HG03159 (cell line): ENCODE measurements at regions not wholly inside any gene's neighbourhood (a gene's known extent, or its start where the extent isn't known, plus 50 kb on each side); places are given as distances from the start of the nearest gene placed in this dataset.

Source experiments
- ATAC-seq: cut with Tn5 transposase; IDR thresholded peaks from one replicate; pipeline ENCODE4 v1.9.1; 2021; ENCODE audit warnings: mild to moderate bottlenecking, moderate library complexity; ENCODE audit not compliant: unreplicated experiment

DNA sequence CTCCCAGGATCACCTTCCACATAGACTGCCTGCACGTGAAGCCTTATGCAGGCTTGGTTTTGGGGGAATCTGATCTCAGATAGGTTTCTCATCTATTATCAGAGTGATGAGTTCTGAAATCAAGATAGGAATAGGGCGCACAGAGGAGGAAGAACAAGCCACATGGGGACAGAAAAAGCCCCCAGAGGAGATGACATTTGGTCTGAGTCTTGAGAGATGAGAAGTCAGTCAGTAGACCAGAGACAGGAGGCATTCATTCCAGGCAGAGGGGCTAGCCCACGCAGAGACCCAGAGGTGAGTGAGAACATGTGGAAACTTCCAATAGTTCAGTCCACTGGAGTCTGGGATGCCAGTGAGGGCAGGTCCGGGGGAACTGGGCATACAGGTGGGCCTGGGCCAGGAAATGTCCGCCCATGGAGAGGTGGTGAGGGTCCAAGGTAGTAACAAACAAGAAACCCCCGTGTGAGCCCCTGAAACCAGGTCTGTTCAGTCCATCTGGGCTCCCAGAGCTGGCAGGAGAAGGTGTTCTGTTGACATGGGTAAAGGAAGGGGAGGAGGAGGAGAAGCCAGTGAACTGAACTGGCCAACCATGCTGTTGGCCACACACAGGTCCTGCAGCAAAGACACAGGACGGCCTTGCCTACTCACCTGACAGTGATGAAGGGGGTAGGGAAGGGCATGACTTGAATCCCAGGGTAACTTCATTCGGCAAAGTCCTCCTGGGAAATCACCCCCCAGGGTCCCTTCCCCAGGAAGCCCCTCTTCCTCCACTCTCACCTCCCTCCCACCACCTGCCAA is 69.3 kb upstream of the SMNDC1 start:
- ATAC-seq: no peak

DNA sequence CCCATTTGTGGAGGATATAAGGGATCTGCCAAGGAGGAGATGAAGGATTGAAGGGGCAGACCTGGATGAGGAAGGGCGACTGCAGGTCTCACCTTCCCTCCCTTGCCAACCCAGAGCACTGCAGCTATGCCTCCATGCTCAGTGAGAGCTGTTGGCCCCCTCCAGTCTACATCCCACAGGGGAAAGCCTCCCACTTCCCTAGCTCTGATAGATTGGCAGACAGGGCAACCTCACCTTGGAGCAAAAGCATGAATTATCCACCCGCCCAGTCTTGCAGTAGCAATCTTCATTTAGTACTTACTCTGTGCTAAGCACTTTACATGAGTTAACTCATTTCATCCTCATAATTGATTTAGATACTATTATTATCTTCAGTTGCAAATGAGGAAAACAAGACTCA is 70.4 kb upstream of the SMNDC1 start:
- no peak for ATAC-seq

GRCh38 chr10:110376021-110376766 is 71.5 kb upstream of the SMNDC1 start:
- ATAC-seq: no peak

GRCh38 chr10:110376767-110377160 is 72.0 kb upstream of the SMNDC1 start:
- ATAC-seq: no peak

- no peak for ATAC-seq
Observed at GRCh38 chr10:110378006-110378405, 73.3 kb upstream of the SMNDC1 start.

- ATAC-seq: no peak
Observed at GRCh38 chr10:110378533-110379108, 73.9 kb upstream of the SMNDC1 start.

DNA sequence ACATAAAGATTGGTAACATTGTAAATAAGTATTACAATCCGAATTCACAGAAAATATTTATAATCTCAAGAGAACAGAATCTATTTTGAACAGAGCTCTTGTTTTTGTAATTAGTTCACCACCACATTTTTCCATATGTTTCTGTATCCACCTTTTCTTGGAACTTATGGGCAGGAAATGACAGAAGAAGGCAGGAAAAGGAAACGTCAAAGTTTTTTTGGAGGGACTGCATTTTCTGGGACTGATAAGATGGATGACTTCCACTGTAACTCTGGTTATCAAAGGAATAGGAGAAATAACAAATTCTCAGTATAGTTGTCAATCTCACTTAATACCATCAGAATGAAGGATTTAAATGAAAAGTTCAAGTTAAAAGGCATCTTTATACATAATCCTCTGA is 75.1 kb upstream of the SMNDC1 start:
- ATAC-seq: no peak

DNA sequence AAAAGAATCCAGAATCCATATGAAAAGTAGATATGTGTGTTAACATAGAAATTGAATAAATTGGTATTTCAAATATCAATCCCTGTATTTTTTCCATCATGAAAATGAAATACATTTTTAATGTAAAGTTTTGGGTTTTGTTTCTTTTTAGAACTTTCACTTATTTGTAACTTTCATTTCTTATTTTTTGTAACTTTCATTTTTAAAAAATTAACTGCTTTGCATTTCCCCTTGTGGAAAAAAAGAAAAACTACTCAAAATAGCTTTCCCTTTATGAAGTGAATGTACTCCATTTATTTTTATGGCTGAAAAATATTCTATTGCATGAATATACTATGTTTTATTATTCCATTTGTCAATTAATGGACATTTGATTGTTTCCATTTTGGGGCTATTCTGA is 75.6 kb upstream of the SMNDC1 start:
- ATAC-seq: no peak

GRCh38 chr10:110382695-110383094 is 78.0 kb upstream of the SMNDC1 start:
- ATAC-seq: no peak

GRCh38 chr10:110387617-110387982 is 82.9 kb upstream of the SMNDC1 start:
- no peak for ATAC-seq

- peak; percentile 92 for ATAC-seq
Observed at GRCh38 chr10:110387983-110388686, 83.4 kb upstream of the SMNDC1 start.

DNA sequence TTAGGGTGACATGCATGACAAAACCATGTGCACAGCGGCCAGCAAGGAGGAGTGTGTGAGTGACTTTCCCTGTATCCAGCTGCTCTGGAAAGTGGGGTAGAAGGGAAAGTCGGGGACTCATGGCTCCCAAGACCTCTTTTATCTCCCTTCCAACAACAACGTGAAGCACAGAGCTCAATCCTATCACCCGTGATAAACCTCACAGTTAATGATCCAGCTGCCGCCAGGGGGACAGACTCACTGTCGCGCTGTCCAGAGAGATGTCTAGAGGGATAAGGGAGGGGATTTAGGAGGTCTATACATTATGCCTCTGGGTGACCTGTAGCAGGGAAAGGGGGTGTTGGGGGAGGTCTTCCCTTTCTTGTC is 84.0 kb upstream of the SMNDC1 start:
- ATAC-seq: no peak

- ATAC-seq: no peak
Observed at GRCh38 chr10:110389255-110389654, 84.5 kb upstream of the SMNDC1 start.

DNA sequence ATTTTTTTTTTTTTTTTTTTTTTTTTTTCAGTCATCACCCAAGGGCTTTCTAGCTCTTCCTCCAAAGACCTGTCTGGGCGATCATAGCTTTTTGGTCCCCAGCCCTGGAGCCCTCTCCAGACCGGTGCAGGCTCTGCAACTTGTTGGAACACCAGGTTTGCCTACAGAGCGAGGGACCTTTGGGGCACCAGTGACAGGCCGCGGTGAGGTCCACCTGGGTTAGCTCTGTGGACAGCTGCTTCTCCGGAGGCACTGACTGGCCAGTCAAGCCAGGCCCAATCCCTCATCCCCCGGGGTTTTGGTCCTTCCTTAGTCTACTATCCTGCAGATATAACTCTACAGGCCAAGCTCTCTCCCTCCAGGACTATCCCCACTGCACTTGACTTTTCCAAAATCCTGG is 86.8 kb upstream of the SMNDC1 start:
- no peak for ATAC-seq

DNA sequence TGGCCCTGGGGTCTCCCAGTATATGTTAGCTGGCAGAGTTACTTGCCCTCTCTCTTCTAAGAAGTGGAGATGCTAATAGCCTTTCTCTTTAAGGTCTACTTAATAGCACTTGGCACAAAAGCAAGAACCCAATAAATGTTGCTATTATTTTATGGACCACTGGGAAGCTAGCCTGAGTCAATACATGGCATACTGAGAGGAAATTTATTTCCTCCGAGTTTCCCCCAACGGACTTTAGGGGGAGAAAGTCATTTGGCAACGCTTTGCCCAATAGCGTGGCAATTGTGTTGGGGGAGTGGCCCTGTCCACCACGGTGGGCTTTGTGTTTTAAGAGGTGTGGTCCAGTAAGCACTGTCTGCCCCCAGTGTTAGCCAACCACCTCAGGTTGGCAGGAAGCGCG is 87.4 kb upstream of the SMNDC1 start:
- no peak for ATAC-seq

GRCh38 chr10:110392868-110393740 is 88.4 kb upstream of the SMNDC1 start:
- ATAC-seq: no peak

DNA sequence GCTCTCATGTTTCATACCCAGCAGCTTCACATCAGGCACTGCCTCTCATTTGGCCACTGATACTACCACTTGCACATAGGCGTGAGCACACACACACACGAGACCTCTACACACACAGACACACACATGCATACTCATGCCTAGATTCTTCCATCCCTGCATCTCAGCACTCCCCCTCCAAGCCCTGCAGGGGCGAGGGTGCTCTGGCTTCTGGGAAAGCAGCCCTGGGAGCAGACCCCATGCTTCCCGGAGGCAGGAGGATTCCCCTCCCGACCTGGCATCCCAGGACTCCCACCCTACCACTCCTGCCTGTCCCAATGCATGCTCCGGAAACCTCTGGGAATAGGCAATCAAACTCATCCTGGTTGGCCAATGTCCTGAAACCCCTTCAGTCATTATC is 89.1 kb upstream of the SMNDC1 start:
- no peak for ATAC-seq

DNA sequence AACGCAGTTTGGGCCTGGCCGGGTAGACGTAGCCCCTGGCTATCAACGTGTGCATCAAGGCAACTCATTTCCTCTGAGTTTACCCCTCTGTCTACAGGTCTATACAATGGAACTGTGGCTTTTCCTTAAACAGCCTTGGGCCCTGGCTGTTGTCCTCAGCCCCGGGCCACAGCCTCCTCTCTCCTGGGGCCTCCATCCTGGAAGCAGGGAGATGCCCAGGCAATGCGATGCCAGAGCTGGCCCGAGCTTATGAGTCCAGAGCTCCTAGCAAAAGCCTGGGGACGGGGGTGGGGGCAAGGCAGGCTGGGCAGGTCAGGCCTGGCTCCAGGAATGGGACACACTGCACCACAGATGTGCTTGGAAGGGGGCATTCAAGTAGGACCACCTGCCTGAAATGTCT is 89.6 kb upstream of the SMNDC1 start:
- no peak for ATAC-seq

- no peak for ATAC-seq
Observed at GRCh38 chr10:110394898-110395297, 90.2 kb upstream of the SMNDC1 start.
